ENCODE measurements at regions not wholly inside any gene's neighbourhood (a gene's known extent, or its start where the extent isn't known, plus 50 kb on each side); places are given as distances from the start of the nearest gene placed in this dataset.

- ChIA-PET CTCF (no interaction called here), RAD21 (ENCODE audit: low non-redundant PET in 1 of 2, low total read pairs in 2 of 2, uncharacterized antibody in 2 of 2, unreplicated experiment in 2 of 2) (no interaction called here), POLR2A (no interaction called here)
- no peak overlapping the region for H2AFZ ChIP-seq (ENCODE audit: low read depth, low read length, poor library complexity, severe bottlenecking)
- H3K4me2 ChIP-seq (ENCODE audit: low read length): no peak overlapping the region
- H3K27ac ChIP-seq (ENCODE audit: low read depth, low read length): no peak overlapping the region
- no peaks in the 10 kb centered on the region for H4K20me1 ChIP-seq (ENCODE audit: insufficient read depth)
- no peaks in the 10 kb centered on the region for H3K4me1 ChIP-seq (ENCODE audit: control insufficient read depth in 1 of 2, insufficient read depth in 2 of 2, low read length in 2 of 2)
- no peak overlapping the region for H3K9ac ChIP-seq (ENCODE audit: low read length)
- H3K36me3 ChIP-seq (ENCODE audit: control insufficient read depth in 1 of 2, insufficient read depth in 2 of 2, low read length in 2 of 2): no peaks in the 10 kb centered on the region
- no peaks in the 10 kb centered on the region for H3K9me2 ChIP-seq (ENCODE audit: insufficient read depth)
- ATAC-seq: no peak
- H3K27me3 ChIP-seq (ENCODE audit: insufficient read depth, low read length): no peaks in the 10 kb centered on the region
- TF ChIP-seq CBX3 (IDR thresholded peaks at IDR 0.05; ENCODE audit: low read depth) (no peak), SIN3A (IDR thresholded peaks at IDR 0.05; ENCODE audit: low read depth) (no peak), SRF (IDR thresholded peaks at IDR 0.05; ENCODE audit: low read depth) (no peak), EZH2phosphoT487 (IDR thresholded peaks at IDR 0.05; ENCODE audit: borderline replicate concordance) (no peak), POLR2A (IDR thresholded peaks at IDR 0.05; ENCODE audit: borderline replicate concordance, extremely low read depth, insufficient read depth, insufficient read length) (no peak), YY1 (IDR thresholded peaks at IDR 0.05; ENCODE audit: extremely low read depth, insufficient replicate concordance, low read depth, low read length) (no peak), TCF7L2 (IDR thresholded peaks at IDR 0.05; ENCODE audit: borderline replicate concordance, extremely low read depth, insufficient read depth, insufficient read length) (no peak), RAD21 (IDR thresholded peaks at IDR 0.05; ENCODE audit: low read depth) (no peak), EZH2 (IDR thresholded peaks at IDR 0.05) (no peak), JUND (IDR thresholded peaks at IDR 0.05) (no peak), POLR2AphosphoS5 (IDR thresholded peaks at IDR 0.05; ENCODE audit: low read depth, low read length) (no peak), SP1 (IDR thresholded peaks at IDR 0.05; ENCODE audit: low read depth) (no peak), EGR1 (IDR thresholded peaks at IDR 0.05; ENCODE audit: low read depth) (no peak), CEBPB (IDR thresholded peaks at IDR 0.05; ENCODE audit: low read depth) (no peak), ZFX (IDR thresholded peaks at IDR 0.05) (no peak), ZBTB33 (IDR thresholded peaks at IDR 0.05; ENCODE audit: extremely low read depth, insufficient replicate concordance, low read length) (no peak), ZNF274 (IDR thresholded peaks at IDR 0.05; ENCODE audit: low read depth, low read length) (no peak), ELF1 (IDR thresholded peaks at IDR 0.05; ENCODE audit: borderline replicate concordance, low read depth) (no peak)
- TF ChIP-seq, protein P1, sequence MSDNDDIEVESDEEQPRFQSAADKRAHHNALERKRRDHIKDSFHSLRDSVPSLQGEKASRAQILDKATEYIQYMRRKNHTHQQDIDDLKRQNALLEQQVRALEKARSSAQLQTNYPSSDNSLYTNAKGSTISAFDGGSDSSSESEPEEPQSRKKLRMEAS (IDR thresholded peaks at IDR 0.05): no peak
- TF ChIP-seq, protein P2, sequence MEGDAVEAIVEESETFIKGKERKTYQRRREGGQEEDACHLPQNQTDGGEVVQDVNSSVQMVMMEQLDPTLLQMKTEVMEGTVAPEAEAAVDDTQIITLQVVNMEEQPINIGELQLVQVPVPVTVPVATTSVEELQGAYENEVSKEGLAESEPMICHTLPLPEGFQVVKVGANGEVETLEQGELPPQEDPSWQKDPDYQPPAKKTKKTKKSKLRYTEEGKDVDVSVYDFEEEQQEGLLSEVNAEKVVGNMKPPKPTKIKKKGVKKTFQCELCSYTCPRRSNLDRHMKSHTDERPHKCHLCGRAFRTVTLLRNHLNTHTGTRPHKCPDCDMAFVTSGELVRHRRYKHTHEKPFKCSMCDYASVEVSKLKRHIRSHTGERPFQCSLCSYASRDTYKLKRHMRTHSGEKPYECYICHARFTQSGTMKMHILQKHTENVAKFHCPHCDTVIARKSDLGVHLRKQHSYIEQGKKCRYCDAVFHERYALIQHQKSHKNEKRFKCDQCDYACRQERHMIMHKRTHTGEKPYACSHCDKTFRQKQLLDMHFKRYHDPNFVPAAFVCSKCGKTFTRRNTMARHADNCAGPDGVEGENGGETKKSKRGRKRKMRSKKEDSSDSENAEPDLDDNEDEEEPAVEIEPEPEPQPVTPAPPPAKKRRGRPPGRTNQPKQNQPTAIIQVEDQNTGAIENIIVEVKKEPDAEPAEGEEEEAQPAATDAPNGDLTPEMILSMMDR (IDR thresholded peaks at IDR 0.05 in 2 of 3, conservative IDR thresholded peaks at IDR 0.05 in 1 of 3; ENCODE audit: borderline replicate concordance in 1 of 3, insufficient read depth in 1 of 3, low read depth in 2 of 3, low read length in 2 of 3): no peak
- intact Hi-C loops (cut with micrococcal nuclease): no loop called here
- no peak overlapping the region for H3K4me3 ChIP-seq (replicated peaks in 1 of 2; ENCODE audit: low read depth in 1 of 2, low read length in 2 of 2)
- H3K9me3 ChIP-seq (ENCODE audit: control insufficient read depth in 1 of 2, insufficient read depth in 1 of 2, low read depth in 1 of 2, low read length in 2 of 2): no peaks in the 10 kb centered on the region
- no TSS peak for BruUV-seq (replicated peaks)
- DNase-seq (ENCODE audit: low read depth, low spot score): no peak
- no peaks in the 10 kb centered on the region for H3K79me2 ChIP-seq (ENCODE audit: insufficient read depth, low read length)
Measured at GRCh38 chr2:12310399-12310798, 406.3 kb upstream of the TRIB2 start.
